Fibroblast of lung (primary cell): ENCODE measurements at regions not wholly inside any gene's neighbourhood (a gene's known extent, or its start where the extent isn't known, plus 50 kb on each side); places are given as distances from the start of the nearest gene placed in this dataset.

Experiments used
- EZH2 ChIP-seq: IDR thresholded peaks from 2 replicates; pipeline ENCODE4 v1.5.1; 2012; ENCODE audit warnings: low read length, control low read depth, mild to moderate bottlenecking; ENCODE audit errors: missing control alignments
- TF ChIP-seq, protein P1 (sequence below), 2 donors: IDR thresholded peaks in 1 of 2; conservative IDR thresholded peaks in 1 of 2; 1 replicate in 1 of 2; 2 replicates in 1 of 2; pipeline ENCODE4 v1.5.1; 2011 to 2012; ENCODE audit warnings: low read length in 2 of 2, control low read depth in 1 of 2, inconsistent platforms in 1 of 2, low read depth in 1 of 2, mild to moderate bottlenecking in 1 of 2

DNA sequence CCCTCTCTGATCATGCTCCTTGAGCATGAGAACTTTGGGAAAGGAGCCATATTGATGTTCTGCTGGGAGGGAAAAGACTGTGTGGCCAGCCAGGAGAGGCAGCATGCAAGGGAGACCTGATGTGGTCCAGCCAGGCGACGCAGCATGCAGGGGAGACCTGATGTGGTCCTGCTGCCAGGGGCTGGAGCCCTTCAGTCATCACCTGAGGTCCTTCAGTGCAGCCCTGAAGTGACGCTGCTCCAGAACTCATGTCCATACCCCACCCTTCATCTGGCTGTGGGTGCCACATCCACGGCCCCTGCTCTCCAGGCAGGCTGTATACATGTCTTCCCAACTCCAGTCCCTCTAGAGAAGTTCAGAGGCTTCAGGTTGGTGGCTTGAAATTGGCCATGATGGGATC lies 134.4 kb downstream of the ERMARD start:
- TF ChIP-seq, protein P1, sequence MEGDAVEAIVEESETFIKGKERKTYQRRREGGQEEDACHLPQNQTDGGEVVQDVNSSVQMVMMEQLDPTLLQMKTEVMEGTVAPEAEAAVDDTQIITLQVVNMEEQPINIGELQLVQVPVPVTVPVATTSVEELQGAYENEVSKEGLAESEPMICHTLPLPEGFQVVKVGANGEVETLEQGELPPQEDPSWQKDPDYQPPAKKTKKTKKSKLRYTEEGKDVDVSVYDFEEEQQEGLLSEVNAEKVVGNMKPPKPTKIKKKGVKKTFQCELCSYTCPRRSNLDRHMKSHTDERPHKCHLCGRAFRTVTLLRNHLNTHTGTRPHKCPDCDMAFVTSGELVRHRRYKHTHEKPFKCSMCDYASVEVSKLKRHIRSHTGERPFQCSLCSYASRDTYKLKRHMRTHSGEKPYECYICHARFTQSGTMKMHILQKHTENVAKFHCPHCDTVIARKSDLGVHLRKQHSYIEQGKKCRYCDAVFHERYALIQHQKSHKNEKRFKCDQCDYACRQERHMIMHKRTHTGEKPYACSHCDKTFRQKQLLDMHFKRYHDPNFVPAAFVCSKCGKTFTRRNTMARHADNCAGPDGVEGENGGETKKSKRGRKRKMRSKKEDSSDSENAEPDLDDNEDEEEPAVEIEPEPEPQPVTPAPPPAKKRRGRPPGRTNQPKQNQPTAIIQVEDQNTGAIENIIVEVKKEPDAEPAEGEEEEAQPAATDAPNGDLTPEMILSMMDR (conservative IDR thresholded peaks at IDR 0.05 in 1 of 2, IDR thresholded peaks at IDR 0.05 in 1 of 2; ENCODE audit: low read depth in 1 of 2, low read length in 2 of 2), result no peak
- no peak for TF ChIP-seq EZH2
